A172 (cell line): ENCODE measurements at regions not wholly inside any gene's neighbourhood (a gene's known extent, or its start where the extent isn't known, plus 50 kb on each side); places are given as distances from the start of the nearest gene placed in this dataset.

Experiments used
- DNase-seq: peaks from one replicate; pipeline ENCODE4 v3.0.0-alpha.2; 2015; ENCODE audit warnings: low spot score

- DNase-seq = no peak
Measured at GRCh38 chr6:27052731-27053082, 194.8 kb upstream of the PRSS16 start.

GRCh38 chr6:27053738-27054137 lies 193.8 kb upstream of the PRSS16 start:
- DNase-seq = no peak

GRCh38 chr6:27056615-27057014 lies 190.9 kb upstream of the PRSS16 start:
- no peak for DNase-seq

- no peak for DNase-seq
Measured at GRCh38 chr6:27059621-27060425, 187.7 kb upstream of the PRSS16 start.

- DNase-seq = no peak
Measured at GRCh38 chr6:27061235-27061993, 186.1 kb upstream of the PRSS16 start.

- no peak for DNase-seq
Measured at GRCh38 chr6:27062755-27063154, 184.7 kb upstream of the PRSS16 start.

- no peak for DNase-seq
Measured at GRCh38 chr6:27065183-27065582, 182.3 kb upstream of the PRSS16 start.

- DNase-seq = no peak
Measured at GRCh38 chr6:27066381-27066780, 181.1 kb upstream of the PRSS16 start.

GRCh38 chr6:27066802-27067201 lies 180.7 kb upstream of the PRSS16 start:
- DNase-seq = no peak

- DNase-seq = no peak
Measured at GRCh38 chr6:27073441-27073840, 174.1 kb upstream of the PRSS16 start.

- DNase-seq = no peak
Measured at GRCh38 chr6:27076116-27076515, 171.4 kb upstream of the PRSS16 start.

- DNase-seq = peak; percentile 62
Measured at GRCh38 chr6:27078734-27079357, 168.7 kb upstream of the PRSS16 start.

GRCh38 chr6:27081188-27081587 lies 166.3 kb upstream of the PRSS16 start:
- DNase-seq = no peak

GRCh38 chr6:27081931-27082330 lies 165.6 kb upstream of the PRSS16 start:
- DNase-seq = no peak

GRCh38 chr6:27088068-27088467 lies 159.4 kb upstream of the PRSS16 start:
- no peak for DNase-seq

- DNase-seq = peak; percentile 94
Measured at GRCh38 chr6:27091661-27092315, 155.7 kb upstream of the PRSS16 start.

- no peak for DNase-seq
Measured at GRCh38 chr6:27092316-27092692, 155.2 kb upstream of the PRSS16 start.

GRCh38 chr6:27095914-27096313 lies 151.6 kb upstream of the PRSS16 start:
- no peak for DNase-seq

- DNase-seq = peak; percentile 74
Measured at GRCh38 chr6:27096834-27097511, 150.5 kb upstream of the PRSS16 start.

- no peak for DNase-seq
Measured at GRCh38 chr6:27098956-27099355, 148.5 kb upstream of the PRSS16 start.

- no peak for DNase-seq
Measured at GRCh38 chr6:27100921-27101320, 146.6 kb upstream of the PRSS16 start.

GRCh38 chr6:27101824-27102223 lies 145.7 kb upstream of the PRSS16 start:
- no peak for DNase-seq
